K562 (cell line): ENCODE measurements at regions not wholly inside any gene's neighbourhood (a gene's known extent, or its start where the extent isn't known, plus 50 kb on each side); places are given as distances from the start of the nearest gene placed in this dataset.
A peak's percentile ranks its signal among the peaks of the same experiment; 100 is the strongest.

Experiments
- ATAC-seq: fragments of 200-7000 bp; cut with Tn5 transposase; 3 replicates; pipeline ENCODE4 v1.9.1; 2020; ENCODE audit warnings: moderate library complexity
- BruUV-seq: library from RNA; stranded (reverse); fragments of 400-500 nt; replicated peaks from 2 replicates; lab custom pipeline; 2021; lab: Mats Ljungman, UMichigan
- CTCF ChIA-PET: fragments of 300-600 bp; formaldehyde crosslinking; extraction: SDS; loops from one replicate; lab custom pipeline; 2021; ENCODE audit warnings: low intra/inter-chr PET ratio; lab: Yijun Ruan, JAX
- POLR2A ChIA-PET: fragments of 300-600, 350-650 bp; sonication (Branson Sonifier 250); formaldehyde crosslinking; extraction: SDS; loops from one replicate; lab custom pipeline; 2021; ENCODE audit warnings: antibody characterized with exemption, inconsistent platforms; lab: Yijun Ruan, JAX
- DNase-seq, 4 experiments: peaks; one replicate each; pipeline versions ENCODE4 v3.0.0 to v3.0.0-alpha.2; 2011 to 2018; ENCODE audit warnings: low spot score in 3 of 4, mixed read lengths in 3 of 4; ENCODE audit errors: extremely low read depth in 1 of 4
- FAIRE-seq: peaks from 2 replicates; lab custom pipeline; 2011; peaks lifted over from hg19 to GRCh38; lab: Jason Lieb, UNC
- H2AFZ ChIP-seq: 2 replicates; pipeline ENCODE4 v1.6.0; 2011; ENCODE audit warnings: low read depth, low read length, control low read depth, inconsistent platforms
- H3K27ac ChIP-seq: fragments of 200-600 bp; 3 replicates; pipeline ENCODE4 v1.8.0; 2011; ENCODE audit warnings: low read depth, mild to moderate bottlenecking, control low read depth, inconsistent platforms, low read length, moderate library complexity, mixed read lengths; ENCODE audit errors: extremely low read depth
- H3K27me3 ChIP-seq, 2 experiments: fragments of 300-600 bp in 1 of 2; 2 replicates in 1 of 2; 3 replicates in 1 of 2; pipeline versions ENCODE4 v1.6.0 to v1.8.0; 2011; ENCODE audit warnings: inconsistent platforms in 2 of 2, low read length in 2 of 2, mild to moderate bottlenecking in 1 of 2, mixed read lengths in 1 of 2, moderate library complexity in 1 of 2; ENCODE audit not compliant: control insufficient read depth in 2 of 2, insufficient read depth in 2 of 2
- H3K36me3 ChIP-seq: fragments of 300-600 bp; 3 replicates; pipeline ENCODE4 v1.8.0; 2011; ENCODE audit warnings: mild to moderate bottlenecking, low read length, inconsistent platforms; ENCODE audit not compliant: control insufficient read depth, insufficient read depth
- H3K4me1 ChIP-seq, 2 experiments: fragments of 200-600 bp in 1 of 2; replicated peaks in 1 of 2; 2 replicates in 1 of 2; 3 replicates in 1 of 2; pipeline versions ENCODE4 v1.5.1 to v1.8.0; 2011; ENCODE audit warnings: inconsistent platforms in 2 of 2, low read length in 2 of 2, mild to moderate bottlenecking in 1 of 2, mixed read lengths in 1 of 2, moderate library complexity in 1 of 2; ENCODE audit not compliant: control insufficient read depth in 2 of 2, insufficient read depth in 2 of 2
- H3K4me2 ChIP-seq: 2 replicates; pipeline ENCODE4 v1.6.1; 2011; ENCODE audit warnings: low read length, control low read depth, inconsistent platforms, mixed read lengths; ENCODE audit not compliant: insufficient read depth
- H3K4me3 ChIP-seq: fragments of 200-600 bp; sonication (generic), shearing (Covaris generic); 2 replicates; pipeline ENCODE4 v1.5.1; 2016; ENCODE audit warnings: control low read depth, inconsistent platforms
- H3K79me2 ChIP-seq: fragments of 200-600 bp; 3 replicates; pipeline ENCODE4 v1.8.0; 2011; ENCODE audit warnings: low read length, inconsistent platforms; ENCODE audit not compliant: control insufficient read depth, insufficient read depth
- H3K9ac ChIP-seq, 2 experiments: 2 replicates each; pipeline versions ENCODE4 v1.6.0 to v1.6.1; 2011; ENCODE audit warnings: low read depth in 2 of 2, low read length in 2 of 2, control low read depth in 1 of 2, inconsistent platforms in 1 of 2, mild to moderate bottlenecking in 1 of 2, mixed read lengths in 1 of 2; ENCODE audit not compliant: insufficient read depth in 1 of 2
- H3K9me1 ChIP-seq: one replicate; pipeline ENCODE4 v1.6.0; 2011; ENCODE audit warnings: inconsistent platforms, mild to moderate bottlenecking, low read length, moderate library complexity; ENCODE audit not compliant: control insufficient read depth, insufficient read depth
- H3K9me3 ChIP-seq: replicated peaks from 2 replicates; pipeline ENCODE4 v1.5.1; 2011; ENCODE audit warnings: low read depth, low read length, inconsistent platforms; ENCODE audit not compliant: control insufficient read depth, insufficient read depth
- H4K20me1 ChIP-seq: replicated peaks from 2 replicates; pipeline ENCODE4 v1.6.1; 2011; ENCODE audit warnings: low read length, inconsistent platforms, mixed read lengths; ENCODE audit not compliant: control insufficient read depth, insufficient read depth
- BCL6 ChIP-seq: fragments of 250-450 bp; sonication (Bioruptor Pico); IDR thresholded peaks from 2 replicates; pipeline ENCODE4 v1.4.0; 2020
- MLLT1 ChIP-seq, 2 experiments: fragments of 450-650 bp; IDR thresholded peaks; 2 replicates each; pipeline ENCODE4 v1.6.1; 2016
- ZNF316 ChIP-seq: fragments of 450-650 bp; IDR thresholded peaks from 2 replicates; pipeline ENCODE4 v1.6.1; 2016
- WGBS: fragments of 100-300 bp; shearing (Covaris generic); methylation state at CpG from one replicate; pipeline ENCODE4 v1.1.6; 2016; ENCODE audit warnings: low coverage, mixed read lengths; ENCODE audit not compliant: insufficient coverage; ENCODE audit errors: missing lambda C conversion rate; 5-methylcytosine and 5-hydroxymethylcytosine counted together
- in situ Hi-C: fragments of 300-500 bp; cut with MboI; formaldehyde crosslinking; loops from 4 replicates; pipeline ENCODE4 v1.15.0; 2018; ENCODE audit warnings: inconsistent platforms, mixed read lengths
- intact Hi-C: fragments of 100-400 bp; cut with micrococcal nuclease; formaldehyde crosslinking; loops from 2 replicates; pipeline ENCODE4 v1.14.2; 2022

GRCh38 chr5:103409013-103409670, 150.6 kb downstream of the MACIR start (continued):
- no peak for TF ChIP-seq MLLT1 (IDR thresholded peaks at IDR 0.05)
- peak; percentile 72; the same call in 1 of the 2 replicates for TF ChIP-seq ZNF316
- TF ChIP-seq, all 486 proteins: peak for 3

- intact Hi-C loops (no loop called here), in situ Hi-C loops (no loop called here)
- DNase-seq, result no peak
- 0% methylated on average over 2 of the region's 2 CpGs for WGBS
- FAIRE-seq, result no peak
- H4K20me1 ChIP-seq, result no peaks in the 10 kb centered on the region
- BruUV-seq, result no TSS peak
- H3K27ac ChIP-seq, result no peak overlapping the region
- H3K9ac ChIP-seq, result no peak overlapping the region
- H3K4me1 ChIP-seq, result no peaks in the 10 kb centered on the region
- no peaks in the 10 kb centered on the region for H3K79me2 ChIP-seq
- no peak overlapping the region for H3K4me3 ChIP-seq
- H3K9me1 ChIP-seq, result no peaks in the 10 kb centered on the region
- ChIA-PET POLR2A (no interaction called here), CTCF (no interaction called here)
- no peak for ATAC-seq
- H3K4me2 ChIP-seq, result no peak overlapping the region
- TF ChIP-seq BCL6 (CRISPR knock-in tag), result no peak
- no peaks in the 10 kb centered on the region for H3K27me3 ChIP-seq
- no peak overlapping the region for H2AFZ ChIP-seq
- no peaks in the 10 kb centered on the region for H3K36me3 ChIP-seq
- H3K9me3 ChIP-seq, result no peaks in the 10 kb centered on the region
Observed at GRCh38 chr5:103408408-103408807, 149.8 kb downstream of the MACIR start.
